NCI-H82 (cell line): ENCODE measurements at regions not wholly inside any gene's neighbourhood (a gene's known extent, or its start where the extent isn't known, plus 50 kb on each side); places are given as distances from the start of the nearest gene placed in this dataset.
"Not testable (repeated sequence)": the region's sequence is repeated elsewhere in the genome, so short reads cannot be mapped to it uniquely, and the experiment has no call there.

Source experiments
- DNase-seq: peaks from one replicate; lab custom pipeline; 2025; lab: John Stamatoyannopoulos, UW

DNA sequence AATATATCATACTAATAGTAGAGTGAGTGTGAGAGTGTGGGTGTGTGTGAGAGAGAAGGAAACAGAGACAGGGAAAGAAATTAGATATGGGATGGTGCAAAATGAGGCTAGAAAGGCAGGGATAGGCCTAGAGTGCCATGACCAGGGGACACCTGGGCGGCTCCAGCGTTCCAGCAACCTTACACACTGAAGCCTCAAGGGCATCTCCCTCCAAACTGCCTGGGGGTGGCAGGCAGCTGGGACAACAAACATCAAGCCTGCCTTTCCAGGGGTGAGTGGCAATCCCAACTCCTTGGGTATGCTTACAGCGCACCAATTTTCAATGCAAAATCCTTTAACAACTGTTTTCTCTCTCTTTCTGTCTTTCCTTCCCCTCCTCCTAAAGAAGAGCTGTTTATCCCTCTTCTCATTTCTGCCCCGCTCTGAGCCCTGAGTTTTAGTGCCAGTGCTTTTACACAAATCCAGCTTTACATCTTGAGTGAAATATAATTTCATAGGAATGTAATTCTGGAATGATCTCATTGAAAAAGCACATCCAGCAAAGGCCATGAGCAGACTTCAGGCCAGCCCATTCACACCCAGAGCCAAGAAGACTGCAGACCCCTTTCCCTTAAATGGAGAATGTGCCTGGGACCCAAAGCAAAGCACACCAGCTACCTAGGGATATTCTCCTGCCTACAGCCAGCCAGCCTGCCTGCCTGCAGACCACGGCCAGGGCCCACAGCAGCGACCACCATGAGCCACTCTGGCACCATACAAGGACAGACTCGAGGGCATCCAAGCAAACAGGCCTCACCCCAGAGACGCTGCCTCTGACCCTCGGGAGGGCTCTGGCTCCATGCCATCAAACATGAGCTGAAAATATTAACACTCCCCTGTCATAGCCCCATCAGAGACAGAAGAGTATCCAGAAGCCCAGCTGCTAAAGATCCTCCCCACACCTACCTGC is 90.3 kb downstream of the RPL27A start:
- no peak for DNase-seq

- no peak for DNase-seq
These were observed 91.4 kb downstream of the RPL27A start for GRCh38 chr11:8773916-8774539.

DNA sequence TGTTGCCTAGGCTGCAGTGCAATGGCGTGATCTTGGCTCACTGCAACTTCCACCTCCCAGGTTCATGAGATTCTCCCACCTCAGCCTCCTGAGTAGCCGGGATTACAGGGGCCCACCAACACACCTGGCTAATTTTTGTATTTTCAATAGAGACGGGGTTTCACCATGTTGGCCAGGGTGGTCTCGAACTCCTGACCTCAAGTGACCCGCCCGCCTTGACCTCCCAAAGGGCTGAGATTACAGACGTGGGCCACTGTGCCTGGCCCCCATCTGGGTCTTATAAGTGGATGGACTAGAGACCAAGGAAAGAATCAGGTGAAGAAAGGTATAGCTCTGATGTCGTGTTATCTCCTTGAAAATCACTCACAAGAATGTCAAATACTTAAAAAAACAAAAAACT is 92.3 kb downstream of the RPL27A start:
- not testable (repeated sequence) for DNase-seq

DNA sequence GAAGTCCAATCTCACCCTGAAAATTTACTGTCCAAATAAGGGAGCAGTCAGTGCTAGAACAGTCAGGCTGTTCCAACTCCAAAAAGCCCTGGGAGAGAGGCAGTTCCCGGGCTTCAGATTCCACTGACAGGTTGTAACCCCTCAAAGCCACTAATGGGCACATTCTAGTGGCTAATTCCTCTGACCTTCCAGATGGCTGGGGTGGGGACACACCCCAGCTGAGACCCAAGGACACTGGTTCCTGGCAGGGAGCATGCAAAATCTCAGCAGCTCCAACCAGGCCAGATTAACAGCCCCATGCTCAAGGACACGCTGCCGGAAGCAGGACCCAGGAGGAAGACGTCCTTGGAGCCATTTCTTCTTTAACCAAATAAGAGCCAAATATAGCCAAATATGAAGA is 92.7 kb downstream of the RPL27A start:
- DNase-seq = peak; percentile 59

DNA sequence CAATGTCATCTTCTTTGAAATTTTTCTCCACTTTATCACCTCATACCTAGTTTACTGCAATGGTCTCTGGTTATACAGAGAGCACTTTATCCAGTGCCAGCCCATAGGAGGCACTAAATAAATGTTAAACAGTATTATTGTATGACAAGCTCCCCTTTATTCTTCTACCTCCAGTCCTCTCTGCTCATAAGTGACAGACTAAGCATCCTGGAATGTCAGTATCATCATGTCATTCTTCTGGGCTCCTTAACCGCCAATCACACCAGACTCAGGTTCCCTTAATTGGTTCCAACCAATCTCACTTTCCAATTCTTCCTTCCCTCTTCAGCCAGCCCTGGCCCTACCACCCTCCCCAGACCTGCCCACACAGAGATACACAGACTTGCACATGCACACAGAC is 93.1 kb downstream of the RPL27A start:
- no peak for DNase-seq

DNA sequence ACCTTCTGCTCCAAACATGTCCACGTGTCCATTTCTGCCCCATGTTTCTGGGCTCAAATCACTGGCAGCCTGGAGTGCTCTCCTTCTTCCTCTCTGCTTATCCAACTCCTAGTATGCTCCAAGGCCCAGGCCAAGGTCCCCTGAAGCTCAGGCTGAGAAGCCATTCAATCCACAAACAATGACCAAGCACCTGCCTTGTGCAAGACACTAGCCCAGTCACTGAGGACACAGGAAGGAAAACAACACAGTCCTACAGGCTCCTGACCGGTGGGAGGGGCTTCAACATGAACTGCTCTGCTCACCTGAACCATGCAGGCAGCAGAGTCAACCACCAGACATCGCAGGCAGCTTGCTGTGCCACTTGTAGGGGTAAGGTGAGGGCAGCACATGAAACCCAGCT is 93.6 kb downstream of the RPL27A start:
- DNase-seq = no peak

DNA sequence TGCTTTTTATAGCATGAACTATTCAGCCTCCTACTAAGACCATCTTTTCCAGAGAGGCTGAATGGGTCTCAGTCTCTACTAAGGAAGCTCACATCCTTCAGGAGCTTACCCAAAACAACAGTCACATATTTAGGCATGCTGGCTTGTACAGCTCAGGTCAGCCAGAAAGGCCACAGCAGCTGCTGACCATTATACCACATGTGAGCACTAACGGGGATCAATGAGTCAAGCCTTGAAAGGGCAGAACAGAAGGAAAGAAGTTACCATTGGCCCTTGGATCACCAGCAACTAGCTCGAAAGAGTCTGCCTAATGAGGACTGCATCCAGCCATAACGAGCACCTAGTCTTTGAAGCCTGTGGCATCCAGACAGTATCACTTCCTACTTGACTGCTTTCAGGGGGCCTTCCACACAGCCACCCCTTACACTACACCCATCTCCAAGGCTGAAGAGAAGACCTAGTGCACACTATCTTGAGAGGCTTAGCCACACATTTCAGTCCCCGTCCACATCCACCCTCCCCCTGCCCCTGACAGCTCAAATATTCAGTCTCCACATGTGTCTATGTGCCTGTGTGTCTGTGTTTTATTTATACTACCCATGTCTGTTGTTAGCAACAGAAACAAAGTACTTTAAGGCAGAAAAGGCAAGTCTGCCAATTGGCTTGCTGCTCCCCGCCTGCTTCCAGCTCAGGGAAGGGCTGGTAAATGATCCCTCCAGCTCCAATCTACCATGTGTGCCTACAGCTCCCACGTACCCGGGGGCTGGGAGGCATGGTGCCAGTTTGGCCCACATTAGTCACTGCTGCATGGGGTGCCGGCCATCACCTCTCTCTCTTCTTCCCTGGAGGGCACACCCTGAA is 95.5 kb downstream of the RPL27A start:
- DNase-seq = no peak

DNA sequence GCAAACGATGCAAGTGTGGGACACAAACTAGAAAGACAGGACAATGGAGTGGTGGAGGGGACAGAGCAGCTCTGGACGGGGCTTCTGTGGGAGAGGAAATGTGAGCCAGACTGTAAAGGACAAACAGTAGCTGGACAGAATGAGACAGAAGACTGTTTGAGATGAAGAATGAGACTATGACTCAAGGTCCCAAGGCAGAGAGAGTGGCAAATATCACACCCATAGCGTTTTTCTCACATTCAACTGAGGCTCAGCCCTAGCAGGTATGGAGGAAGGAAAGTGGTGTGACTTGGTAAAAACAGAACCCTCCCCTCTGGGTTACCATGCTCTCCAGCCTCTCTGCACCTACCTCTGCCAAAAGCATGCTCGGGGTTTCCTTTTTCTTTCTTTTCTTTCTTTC is 96.5 kb downstream of the RPL27A start:
- no peak for DNase-seq

- DNase-seq = no peak
These were observed 97.1 kb downstream of the RPL27A start for GRCh38 chr11:8779732-8780131.

- DNase-seq = no peak
These were observed 102.4 kb downstream of the RPL27A start for GRCh38 chr11:8784954-8785353.

DNA sequence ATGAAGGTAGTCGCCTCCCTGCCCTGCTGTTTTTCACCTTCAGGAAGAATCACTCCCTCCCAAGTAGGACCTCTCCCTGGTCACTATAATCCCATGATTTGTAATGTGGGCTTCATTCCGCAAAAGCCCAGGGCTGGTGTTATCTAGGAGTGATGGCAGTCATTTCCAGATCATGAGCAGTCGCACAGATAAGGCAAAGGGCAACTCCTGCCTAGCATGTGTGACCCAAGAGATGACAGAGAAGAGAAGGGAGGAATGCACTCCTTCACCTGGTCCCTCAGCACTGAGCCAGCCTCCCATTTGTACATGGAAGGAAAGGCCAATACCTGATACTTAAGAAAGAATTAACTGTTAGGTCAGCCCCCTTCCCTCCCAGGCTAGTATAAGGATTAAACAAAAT is 102.9 kb downstream of the RPL27A start:
- no peak for DNase-seq

- no peak for DNase-seq
These were observed 103.4 kb downstream of the RPL27A start for GRCh38 chr11:8785998-8786397.

- no peak for DNase-seq
These were observed 104.3 kb downstream of the RPL27A start for GRCh38 chr11:8786933-8787332.

DNA sequence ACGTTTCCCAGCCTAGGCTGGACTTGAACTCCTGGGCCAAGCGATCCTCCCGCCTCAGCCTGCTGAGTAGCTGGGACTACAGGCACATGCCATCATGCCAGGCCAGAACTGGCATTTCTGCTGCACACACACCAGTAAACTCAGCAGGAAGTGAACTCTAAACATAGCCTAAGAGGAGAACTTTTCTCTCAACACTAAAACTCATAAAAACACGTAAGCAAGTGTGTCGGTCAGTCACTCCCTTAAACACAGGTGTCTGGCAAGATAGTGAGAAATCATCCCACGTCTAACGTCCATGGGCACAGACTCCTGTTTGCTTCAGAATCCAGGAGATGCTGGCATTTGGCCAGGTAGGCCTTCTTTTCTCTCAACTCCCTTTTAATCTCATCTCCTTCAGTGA is 104.8 kb downstream of the RPL27A start:
- DNase-seq = no peak

DNA sequence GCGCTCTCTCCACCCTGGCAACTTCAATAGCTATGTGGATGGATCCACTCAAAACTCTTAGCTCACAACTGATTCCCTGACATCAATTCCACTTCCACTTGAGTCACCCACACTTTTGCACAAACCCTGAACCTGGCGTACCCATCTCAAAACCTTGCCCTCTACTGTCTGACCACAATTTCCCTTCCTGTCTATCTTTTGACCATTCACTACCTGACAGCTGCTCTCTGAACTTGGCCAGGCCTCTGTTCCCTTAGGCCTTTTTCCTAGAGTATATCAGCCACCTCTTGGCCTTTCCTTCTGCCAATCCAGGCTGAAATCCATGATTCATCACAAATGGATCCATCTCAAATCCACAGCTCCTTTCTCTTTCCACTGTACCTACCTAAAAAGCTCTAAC is 106.0 kb downstream of the RPL27A start:
- no peak for DNase-seq

GRCh38 chr11:8789864-8790263 is 107.3 kb downstream of the RPL27A start:
- DNase-seq = no peak

DNA sequence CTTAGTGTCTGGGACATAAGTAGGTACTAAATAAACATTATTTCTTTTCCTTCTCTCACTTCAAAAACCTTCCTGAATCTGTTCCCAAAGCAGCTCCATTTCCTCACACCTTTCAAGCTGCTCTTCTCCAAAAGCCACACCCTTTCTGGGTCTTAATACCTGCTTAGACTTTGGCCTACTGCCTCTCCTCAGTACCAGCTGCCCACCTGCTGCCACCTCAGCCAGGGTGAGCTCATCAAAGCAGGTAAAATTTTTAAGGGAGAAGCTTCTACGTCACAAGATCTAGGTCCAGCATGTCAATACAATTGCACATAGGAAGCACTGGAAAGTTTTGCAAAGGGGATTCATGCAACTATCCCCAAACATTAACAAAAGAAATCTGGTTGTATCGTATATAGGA is 108.4 kb downstream of the RPL27A start:
- DNase-seq = peak; percentile 5

DNA sequence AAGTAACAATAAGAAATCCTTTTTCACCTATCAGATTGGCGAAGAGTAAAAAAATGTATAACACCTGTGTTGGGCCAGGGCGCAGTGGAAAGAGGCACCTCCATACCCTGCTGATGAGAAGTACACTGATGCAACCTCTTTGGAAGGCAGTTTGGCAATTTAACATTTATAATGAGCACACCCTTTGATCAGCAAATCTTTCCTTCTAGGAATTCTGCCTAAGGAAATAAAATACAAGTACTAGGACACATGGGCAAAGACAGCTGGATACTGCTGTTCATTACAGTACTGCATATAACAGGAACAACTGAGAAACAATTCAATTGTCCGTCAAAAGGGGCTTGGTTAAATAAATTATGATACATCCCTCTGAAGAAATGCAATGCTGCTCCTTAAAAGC is 110.1 kb downstream of the RPL27A start:
- no peak for DNase-seq

- no peak for DNase-seq
These were observed 110.7 kb downstream of the RPL27A start for GRCh38 chr11:8793114-8793777.

- DNase-seq = peak; percentile 2
These were observed 111.5 kb downstream of the RPL27A start for GRCh38 chr11:8794126-8794525.

- peak; percentile 61 for DNase-seq
These were observed 112.1 kb downstream of the RPL27A start for GRCh38 chr11:8794677-8795103.

DNA sequence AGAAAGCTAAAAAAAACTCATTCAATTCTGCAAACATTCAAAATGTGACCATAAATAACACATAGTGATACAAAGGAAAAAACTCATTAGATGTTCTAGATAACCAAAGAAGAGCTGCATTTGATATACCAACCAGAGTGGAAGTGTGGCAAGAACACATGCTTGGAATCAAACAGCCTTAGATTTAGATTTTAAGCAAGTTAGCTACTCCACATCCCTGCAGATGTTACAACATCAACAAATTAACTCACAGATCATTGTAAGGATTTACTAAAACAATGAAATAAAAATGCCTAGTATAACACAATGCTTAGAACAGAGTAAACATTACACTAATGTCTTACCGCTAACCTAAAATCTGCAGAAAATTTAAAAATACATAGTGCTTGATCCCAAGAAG is 114.0 kb upstream of the AKIP1 start:
- no peak for DNase-seq
